ENCODE measurements at regions not wholly inside any gene's neighbourhood (a gene's known extent, or its start where the extent isn't known, plus 50 kb on each side); places are given as distances from the start of the nearest gene placed in this dataset.

DNA sequence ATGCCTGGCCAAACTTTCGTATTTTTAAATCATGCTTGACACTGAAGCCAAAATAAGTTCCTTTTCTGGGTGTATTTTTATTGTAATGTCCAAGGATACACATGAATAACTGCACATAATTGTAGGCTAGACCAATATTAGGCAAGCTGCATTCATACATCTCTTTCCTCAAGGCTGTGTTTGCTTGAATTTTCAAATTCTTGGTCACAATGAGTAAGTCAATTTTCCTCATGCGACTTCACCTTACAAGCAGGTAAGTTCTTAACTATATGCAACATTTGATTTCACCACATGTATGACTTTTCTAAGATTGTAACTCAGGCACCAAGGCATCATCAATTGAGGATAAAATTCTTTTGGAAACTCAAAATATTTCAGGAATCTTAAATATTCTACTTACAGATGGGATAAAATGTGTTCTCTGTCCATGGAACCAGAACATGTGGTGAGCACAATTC is 112.4 kb upstream of the ZNF217 start:
- TF ChIP-seq, protein P1, sequence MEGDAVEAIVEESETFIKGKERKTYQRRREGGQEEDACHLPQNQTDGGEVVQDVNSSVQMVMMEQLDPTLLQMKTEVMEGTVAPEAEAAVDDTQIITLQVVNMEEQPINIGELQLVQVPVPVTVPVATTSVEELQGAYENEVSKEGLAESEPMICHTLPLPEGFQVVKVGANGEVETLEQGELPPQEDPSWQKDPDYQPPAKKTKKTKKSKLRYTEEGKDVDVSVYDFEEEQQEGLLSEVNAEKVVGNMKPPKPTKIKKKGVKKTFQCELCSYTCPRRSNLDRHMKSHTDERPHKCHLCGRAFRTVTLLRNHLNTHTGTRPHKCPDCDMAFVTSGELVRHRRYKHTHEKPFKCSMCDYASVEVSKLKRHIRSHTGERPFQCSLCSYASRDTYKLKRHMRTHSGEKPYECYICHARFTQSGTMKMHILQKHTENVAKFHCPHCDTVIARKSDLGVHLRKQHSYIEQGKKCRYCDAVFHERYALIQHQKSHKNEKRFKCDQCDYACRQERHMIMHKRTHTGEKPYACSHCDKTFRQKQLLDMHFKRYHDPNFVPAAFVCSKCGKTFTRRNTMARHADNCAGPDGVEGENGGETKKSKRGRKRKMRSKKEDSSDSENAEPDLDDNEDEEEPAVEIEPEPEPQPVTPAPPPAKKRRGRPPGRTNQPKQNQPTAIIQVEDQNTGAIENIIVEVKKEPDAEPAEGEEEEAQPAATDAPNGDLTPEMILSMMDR (IDR thresholded peaks at IDR 0.05; ENCODE audit: extremely low read depth, insufficient read depth, missing control alignments): no peak
- in situ Hi-C loops (cut with MboI; ENCODE audit: low pct_unique_long_range_greater_than_20kb, low sequenced_read_pairs, unreplicated experiment): no loop called here
- no peak for DNase-seq (ENCODE audit: low spot score)

GRCh38 chr20:53702617-53703016 is 109.0 kb upstream of the ZNF217 start:
- TF ChIP-seq, protein P1 (IDR thresholded peaks at IDR 0.05; ENCODE audit: extremely low read depth, insufficient read depth, missing control alignments): no peak
- DNase-seq (ENCODE audit: low spot score): no peak
- in situ Hi-C loops (cut with MboI; ENCODE audit: low pct_unique_long_range_greater_than_20kb, low sequenced_read_pairs, unreplicated experiment): no loop called here

DNA sequence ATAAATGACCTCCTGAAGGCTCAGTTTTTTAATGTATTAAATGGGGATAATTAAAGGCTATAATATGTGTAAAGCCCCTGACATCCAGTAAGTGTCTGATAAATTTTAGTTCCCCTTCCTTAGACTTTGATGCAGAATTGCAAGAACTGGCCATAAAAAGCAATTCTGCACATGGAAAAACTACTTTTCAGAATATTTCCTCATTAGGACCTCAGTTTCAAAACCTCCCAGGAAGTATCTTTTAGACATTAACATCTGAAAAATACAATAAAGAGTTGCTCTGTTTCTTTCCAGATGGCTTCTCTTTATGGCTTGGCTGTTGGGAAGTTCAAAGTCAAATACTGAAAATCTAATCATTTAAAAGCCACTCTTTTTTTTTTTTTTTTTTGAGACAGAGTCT is 106.3 kb upstream of the ZNF217 start:
- DNase-seq (ENCODE audit: low spot score): no peak
- TF ChIP-seq, protein P1 (IDR thresholded peaks at IDR 0.05; ENCODE audit: extremely low read depth, insufficient read depth, missing control alignments): no peak
- in situ Hi-C loops (cut with MboI; ENCODE audit: low pct_unique_long_range_greater_than_20kb, low sequenced_read_pairs, unreplicated experiment): no loop called here

DNA sequence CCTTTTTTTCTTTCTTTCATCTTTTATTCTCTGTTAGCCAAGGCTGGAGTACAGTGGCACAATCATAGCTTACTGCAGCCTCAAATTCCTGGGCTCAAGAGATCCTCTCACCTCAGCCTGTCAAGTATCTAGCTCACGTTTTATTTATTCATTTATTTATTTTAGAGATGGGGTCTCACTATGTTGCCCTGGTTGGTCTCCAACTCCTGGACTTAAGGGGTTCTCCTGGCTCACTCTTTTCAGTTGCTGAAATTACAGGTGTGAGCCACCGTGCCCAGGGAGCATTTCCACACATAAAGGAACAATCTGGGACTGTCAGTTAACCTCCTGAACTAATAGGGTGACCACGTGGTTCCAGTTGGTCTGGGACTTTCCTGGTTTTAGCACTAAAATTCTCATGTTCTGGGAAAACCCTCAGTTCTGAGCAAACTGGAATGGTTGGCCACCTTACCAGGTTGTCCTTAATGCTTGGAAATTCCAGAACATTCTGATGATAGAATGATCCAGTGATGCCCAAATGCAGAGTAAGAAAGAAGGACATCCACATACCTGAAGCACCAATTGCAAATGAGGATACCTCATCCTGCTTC is 105.5 kb upstream of the ZNF217 start:
- in situ Hi-C loops (cut with MboI; ENCODE audit: low pct_unique_long_range_greater_than_20kb, low sequenced_read_pairs, unreplicated experiment): no loop called here
- TF ChIP-seq, protein P1 (IDR thresholded peaks at IDR 0.05; ENCODE audit: extremely low read depth, insufficient read depth, missing control alignments): no peak
- no peak for DNase-seq (ENCODE audit: low spot score)

DNA sequence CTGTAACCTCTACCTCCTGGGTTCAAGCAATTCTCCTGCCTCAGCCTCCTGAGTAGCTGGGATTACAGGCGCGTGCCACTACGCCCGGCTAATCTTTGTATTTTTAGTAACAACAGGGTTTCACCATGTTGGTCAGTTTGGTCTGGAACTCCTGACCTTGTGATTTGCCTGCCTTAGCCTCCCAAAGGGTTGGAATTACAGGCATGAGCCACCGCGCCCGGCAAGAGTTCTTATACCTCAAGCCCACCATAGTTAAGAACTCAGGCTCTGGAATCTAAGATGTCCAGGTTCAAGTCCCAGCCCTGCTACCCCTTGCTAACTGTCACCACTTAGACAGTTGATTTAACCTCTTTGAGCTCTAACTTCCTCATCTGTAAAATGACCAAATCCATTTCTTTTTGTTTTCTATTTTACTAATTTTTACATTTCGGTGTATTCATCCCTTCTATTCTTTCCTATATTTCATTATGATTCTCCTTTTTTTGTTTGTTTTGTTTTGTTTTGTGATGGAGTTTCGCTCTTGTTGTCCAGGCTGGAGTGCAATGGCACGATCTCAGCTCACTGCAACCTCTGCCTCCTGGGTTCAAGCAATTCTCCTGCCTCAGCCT is 104.8 kb upstream of the ZNF217 start:
- DNase-seq (ENCODE audit: low spot score): no peak
- in situ Hi-C loops (cut with MboI; ENCODE audit: low pct_unique_long_range_greater_than_20kb, low sequenced_read_pairs, unreplicated experiment): no loop called here
- TF ChIP-seq, protein P1 (IDR thresholded peaks at IDR 0.05; ENCODE audit: extremely low read depth, insufficient read depth, missing control alignments): no peak

- no peak for DNase-seq (ENCODE audit: low spot score)
- in situ Hi-C loops (cut with MboI; ENCODE audit: low pct_unique_long_range_greater_than_20kb, low sequenced_read_pairs, unreplicated experiment): no loop called here
- TF ChIP-seq, protein P1 (IDR thresholded peaks at IDR 0.05; ENCODE audit: extremely low read depth, insufficient read depth, missing control alignments): no peak
These were observed 102.3 kb upstream of the ZNF217 start for GRCh38 chr20:53695797-53696527.
